Posterior vena cava (tissue), 2 donors: ENCODE measurements at regions not wholly inside any gene's neighbourhood (a gene's known extent, or its start where the extent isn't known, plus 50 kb on each side); places are given as distances from the start of the nearest gene placed in this dataset.
"Not testable (repeated sequence)": the region's sequence is repeated elsewhere in the genome, so short reads cannot be mapped to it uniquely, and the experiment has no call there.

Experiments
- DNase-seq: peaks from one replicate; pipeline ENCODE4 v3.0.0-alpha.2; 2020; ENCODE audit warnings: low spot score
- intact Hi-C, 2 donors: fragments of 100-400 bp; cut with DNase I; formaldehyde crosslinking; loops; one replicate each; pipeline versions ENCODE4 v1.14.1 to v1.14.2; 2022 to 2023
- donor health status: DM: yes; HTN: yes; CAD: no.
- donor health status: DM: yes; HTN: yes; CAD: no.

DNA sequence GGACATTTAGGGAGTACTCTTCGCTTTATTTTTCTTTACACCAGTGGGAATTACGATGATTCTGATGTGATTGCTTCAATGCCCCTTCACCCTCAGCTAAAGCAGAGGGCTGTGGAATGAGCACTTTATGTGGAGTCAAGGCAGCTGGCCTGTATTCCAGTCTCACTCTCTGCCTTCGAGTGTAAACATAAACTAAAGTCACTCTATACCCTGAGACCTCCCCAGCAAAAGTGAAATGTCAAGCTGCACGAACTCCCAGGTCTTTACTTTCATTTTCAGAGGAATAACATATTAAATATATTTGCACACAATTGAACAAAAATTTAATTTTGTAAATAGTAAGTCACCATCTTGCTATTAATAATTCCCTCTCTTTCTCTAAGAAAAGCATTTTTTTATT, 557.1 kb downstream of the DACH1 start:
- no peak for DNase-seq
- intact Hi-C loops, result no loop called here

DNA sequence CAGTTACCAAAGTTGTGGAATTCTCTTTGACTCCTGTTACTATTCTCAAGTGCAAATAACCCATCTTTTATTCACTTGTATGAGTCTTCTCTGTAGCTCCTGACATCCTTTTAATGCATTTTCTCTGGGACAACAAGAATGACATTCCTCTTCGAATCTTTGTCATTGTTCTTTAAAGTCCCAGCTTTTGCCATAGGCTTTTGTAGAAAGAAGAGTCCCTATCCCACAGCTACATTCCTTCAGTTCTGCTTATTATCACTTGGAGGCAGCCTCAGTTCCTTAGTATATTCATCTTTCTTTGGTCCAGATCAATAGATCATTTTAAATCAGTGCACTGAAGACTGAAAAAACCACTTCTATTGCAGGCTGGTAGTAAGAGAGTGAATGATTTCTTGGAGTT, 560.2 kb downstream of the DACH1 start:
- intact Hi-C loops, result no loop called here

DNA sequence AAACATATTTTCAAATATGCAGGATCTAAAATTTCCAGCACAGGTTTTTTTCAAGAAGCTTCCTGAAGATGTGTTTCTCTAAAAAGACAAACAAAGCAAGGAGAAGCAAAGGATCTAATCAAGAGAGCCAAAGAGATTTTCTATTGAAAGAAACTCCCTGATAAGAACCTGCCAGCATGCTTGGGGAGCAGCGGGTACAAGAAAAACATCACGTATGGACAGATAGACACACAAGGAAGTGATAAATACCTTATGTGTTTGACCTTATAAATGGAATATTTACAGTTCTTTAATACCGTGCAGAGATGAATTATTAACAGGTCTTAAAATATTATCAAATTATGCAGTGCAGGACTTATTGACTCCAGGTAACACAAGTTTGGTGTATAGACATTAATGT, 562.1 kb downstream of the DACH1 start:
- intact Hi-C loops, result no loop called here
- DNase-seq, result no peak

More for the DNA sequence above, 560.2 kb downstream of the DACH1 start:
- DNase-seq, result no peak

DNA sequence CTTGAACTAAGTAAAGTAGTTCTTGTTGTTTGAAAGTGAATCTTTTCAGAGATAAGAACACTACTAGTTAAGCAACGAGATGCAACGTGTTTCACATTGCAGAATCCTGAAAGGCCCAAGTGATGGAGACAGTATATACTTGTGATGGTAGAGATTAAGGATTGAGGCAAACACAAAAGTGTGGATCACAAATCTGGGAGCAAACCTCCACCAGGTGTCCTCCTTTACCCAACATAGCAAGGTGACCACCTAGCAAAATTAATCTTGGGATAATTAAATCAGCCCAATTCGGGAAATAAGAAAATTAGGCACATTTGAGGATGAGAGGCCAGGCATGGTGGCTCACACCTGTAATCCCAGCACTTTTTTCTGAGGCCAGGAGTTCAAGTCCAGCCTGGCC, 563.9 kb downstream of the DACH1 start:
- no peak for DNase-seq
- intact Hi-C loops, result no loop called here

DNA sequence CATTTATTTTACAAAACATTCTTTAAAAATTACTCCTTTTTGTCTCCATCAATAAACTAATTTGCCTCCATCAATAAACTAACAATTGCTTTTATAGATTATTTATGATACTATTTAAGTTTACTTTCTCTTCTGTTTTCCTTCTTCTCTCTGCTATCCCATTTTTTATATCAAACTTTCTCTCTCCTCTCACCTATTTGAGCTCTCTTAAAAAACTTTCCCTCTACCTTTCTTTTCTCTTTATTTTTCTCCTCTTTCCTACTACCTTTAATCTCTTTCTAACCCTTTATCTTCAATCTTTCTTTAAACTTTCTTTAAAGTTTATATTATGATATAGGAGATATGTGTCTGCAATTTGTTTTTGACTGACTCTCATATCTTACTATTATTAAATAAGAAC, 566.4 kb downstream of the DACH1 start:
- intact Hi-C loops, result no loop called here
- DNase-seq, result no peak

DNA sequence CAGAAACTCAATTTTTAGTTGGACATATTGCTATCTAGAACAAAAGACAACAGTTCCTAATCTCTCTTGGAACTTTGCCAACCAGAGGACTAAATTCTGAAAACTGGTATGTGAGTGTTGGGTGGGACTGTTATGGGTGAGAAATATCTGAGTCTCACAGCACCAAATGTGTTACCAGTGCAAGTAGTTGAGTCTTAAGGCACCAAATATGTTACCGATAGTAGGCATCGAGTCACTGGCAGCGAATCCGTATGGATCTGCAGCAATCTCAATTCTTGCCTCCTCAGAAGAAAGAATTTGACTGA, 575.2 kb downstream of the DACH1 start:
- intact Hi-C loops, result no loop called here
- DNase-seq, result no peak

DNA sequence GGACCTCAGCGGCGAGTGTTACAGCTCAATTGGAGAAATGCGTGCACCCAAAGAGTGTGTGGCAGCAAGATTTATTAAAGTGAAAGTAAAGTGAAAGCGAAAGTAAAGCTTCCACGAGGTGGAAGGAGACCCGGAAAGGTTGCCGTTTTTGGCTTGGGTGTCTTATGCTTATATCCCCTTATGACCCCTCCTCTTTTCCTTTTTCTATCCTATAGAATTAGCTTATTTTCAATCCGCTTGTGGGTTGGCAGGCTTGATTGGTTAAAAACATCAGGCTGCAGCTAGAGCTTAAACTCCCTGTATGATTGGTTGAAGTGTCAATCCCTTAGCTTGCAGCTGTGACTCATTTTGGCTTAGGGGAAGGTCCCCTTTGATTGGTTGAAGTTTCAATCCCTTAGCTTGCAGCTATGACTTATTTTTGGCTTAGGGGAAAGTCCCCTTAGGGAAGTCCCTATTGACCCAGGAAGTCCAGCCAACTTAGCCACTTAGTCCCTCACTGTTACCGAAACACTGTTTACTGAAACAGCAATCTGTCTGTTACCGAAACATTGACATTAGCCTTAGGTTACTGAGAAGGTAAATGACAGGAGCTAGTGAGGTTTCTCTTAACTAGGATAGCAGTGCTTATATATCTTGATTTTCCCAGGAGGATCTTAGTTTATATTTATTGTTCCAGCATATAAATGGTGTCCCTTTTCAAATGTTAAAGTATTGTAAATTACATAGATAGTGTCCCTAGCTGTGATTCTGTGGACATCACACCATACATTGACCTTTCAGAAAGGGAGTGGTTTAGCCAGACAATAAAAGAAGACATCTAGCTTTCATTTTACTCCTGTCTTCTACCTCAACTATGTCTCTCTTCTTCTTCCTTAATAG, 575.8 kb downstream of the DACH1 start:
- no peak for DNase-seq
- intact Hi-C loops, result no loop called here

DNA sequence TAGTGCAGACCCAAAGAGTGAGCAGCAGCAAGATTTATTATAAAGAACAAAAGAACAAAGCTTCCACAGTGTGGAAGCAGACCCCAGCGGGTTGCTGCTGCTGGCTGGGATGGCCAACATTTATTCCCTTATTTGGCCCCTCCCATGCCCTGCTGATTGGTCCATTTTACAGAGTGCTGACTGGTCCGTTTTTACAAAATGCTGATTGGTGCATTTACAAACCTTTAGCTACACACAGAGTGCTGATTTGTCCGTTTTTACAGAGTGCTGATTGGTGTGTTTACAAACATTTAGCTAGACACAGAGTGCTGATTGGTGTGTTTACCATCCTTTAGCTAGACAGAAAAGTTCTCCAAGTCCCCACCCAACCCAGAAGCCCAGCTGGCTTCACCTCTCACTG, 577.0 kb downstream of the DACH1 start:
- intact Hi-C loops, result not testable (repeated sequence)

DNA sequence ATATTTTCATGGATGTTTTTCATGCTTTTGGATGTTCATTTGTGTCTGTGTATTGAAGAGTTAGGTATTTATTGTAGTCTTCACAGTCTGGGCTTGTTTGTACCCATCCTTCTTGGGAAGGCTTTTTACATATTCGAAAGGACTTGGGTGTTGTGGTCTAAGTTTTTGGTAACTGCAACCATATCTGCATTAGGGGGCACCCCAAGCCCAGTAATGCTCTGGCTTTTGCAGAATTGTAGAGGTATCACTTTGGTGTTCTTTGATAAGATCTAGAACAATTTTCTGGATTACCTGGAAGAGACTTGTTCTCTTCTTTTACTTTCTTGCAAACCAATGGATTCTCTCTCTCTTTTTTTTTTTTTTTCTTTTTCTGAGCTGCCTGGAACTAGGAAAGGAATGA, 581.3 kb downstream of the DACH1 start:
- intact Hi-C loops, result no loop called here
- no peak for DNase-seq

More for the DNA sequence above, 577.0 kb downstream of the DACH1 start:
- not testable (repeated sequence) for DNase-seq

DNA sequence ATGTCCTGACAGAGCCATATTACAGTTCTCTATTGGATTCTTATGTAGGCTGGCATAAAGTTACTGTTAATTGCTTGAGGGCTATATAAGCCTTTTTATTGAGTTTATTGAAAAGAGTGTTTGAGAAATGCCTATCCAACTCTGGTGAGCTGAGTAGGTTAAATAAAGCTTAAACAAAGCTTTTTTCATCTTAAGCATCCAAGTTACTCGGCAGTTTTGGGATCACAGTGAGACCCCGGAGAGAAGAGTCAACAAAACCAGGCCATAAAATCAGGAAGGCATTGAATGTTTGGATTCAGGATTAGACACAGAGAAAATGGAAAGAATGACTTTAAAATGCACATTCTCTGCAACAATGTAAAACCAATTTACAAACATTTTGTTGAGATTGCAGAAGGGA, 588.5 kb downstream of the DACH1 start:
- intact Hi-C loops, result no loop called here
- DNase-seq, result no peak

DNA sequence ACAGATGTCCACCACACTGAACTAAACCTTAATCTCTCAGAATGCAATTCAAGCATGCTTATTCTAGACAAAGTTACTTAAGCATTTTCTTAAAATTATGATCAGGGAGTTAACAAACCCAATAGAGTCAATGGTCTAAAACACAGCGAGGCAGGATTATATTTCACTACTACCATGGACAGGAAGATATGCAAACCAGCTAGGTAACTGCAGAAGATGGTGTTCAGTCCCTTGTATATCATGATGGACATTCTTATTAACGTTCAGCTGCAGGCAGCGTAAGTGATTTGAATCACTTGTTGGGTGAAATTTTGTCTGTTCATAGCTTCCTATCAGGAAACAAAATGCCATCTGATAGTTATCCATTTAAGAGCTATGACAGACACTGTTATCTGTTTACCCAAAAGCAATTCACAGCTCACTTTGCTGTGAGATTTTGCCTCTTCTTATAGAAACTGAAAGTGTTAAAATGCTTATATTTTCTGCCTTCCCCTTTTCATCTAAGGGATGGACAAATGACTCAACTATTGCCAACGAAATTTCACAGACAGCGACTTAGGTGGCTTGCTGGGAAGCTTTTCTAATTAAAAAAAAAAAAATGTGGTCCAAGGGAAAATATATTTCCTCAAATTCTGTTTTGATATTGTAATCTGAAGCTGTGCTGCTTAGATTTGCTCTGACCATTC, 591.9 kb downstream of the DACH1 start:
- intact Hi-C loops, result no loop called here
- DNase-seq, result no peak

DNA sequence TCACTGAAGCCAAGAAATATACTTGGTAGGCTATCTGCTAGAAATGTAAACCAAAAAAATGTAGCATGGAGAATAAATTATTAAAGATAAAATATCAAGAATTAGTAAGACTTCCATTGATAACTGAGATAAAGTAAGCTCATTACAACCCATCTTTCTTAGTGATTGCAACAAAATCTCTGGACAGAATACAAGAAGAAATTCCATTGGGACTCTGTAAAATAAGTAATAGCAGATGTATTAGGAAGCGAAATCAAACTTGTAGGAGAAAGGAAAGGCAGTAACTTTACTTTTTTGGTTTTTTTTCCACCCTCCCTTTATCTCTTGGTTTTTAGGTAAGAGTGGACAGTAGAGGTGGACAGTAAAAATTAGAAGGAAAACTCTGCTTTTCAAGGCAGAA, 605.7 kb downstream of the DACH1 start:
- intact Hi-C loops, result no loop called here
- DNase-seq, result no peak

DNA sequence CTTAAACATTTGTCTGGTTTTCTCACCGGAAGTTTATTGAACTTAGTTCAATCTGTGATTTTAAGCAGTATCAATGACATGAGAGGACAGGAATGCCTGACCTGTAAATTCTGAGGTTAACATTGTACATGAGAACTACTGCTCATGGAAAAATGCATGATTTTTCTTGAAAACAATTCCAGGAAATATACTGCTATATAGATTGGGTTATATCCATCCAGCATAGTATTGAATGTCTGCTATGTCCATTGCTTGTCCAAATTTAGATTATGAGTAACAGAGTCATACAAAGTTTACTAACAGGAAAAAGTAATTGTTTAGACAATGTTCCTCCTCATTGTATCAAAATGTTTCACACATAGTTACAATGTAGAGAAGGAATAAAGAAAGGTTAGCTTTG, 606.8 kb downstream of the DACH1 start:
- intact Hi-C loops, result no loop called here
- DNase-seq, result no peak

DNA sequence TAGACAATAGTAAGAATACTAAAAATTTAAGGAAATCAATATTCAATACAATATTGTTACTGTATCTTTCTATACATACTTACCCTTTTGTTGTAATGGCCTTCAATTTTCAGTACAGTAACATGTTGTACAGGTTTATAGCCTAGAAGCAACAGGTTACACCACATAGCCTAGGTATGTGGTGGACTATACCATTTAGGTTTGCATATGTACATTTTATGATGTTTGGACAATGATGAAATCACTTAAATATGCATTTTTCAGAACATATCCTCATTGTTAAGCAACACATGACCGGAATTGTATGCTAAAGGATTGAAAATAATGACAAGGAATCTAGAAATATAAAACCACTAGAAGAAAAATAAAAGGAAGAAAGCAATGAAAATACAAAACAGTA, 611.4 kb downstream of the DACH1 start:
- no peak for DNase-seq
- intact Hi-C loops, result no loop called here

DNA sequence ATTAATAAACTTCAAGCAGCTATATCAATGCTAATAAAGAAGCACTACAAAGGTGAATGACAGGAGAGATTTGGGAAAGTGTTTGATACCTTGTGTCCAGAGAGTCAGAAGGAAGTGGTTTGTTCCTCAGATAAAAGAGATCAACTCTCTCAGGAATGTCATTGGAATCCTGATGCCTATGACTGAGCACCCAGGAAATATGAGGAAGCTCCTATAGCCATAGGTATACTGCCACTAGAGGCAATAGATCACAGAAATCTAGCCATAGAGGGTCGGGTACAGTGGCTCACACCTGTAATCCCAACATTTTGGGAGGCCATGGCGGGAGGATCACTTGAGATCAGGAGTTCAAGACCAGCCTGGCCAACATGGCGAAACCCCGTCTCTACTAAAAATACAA, 612.6 kb downstream of the DACH1 start:
- DNase-seq, result no peak
- intact Hi-C loops, result no loop called here

DNA sequence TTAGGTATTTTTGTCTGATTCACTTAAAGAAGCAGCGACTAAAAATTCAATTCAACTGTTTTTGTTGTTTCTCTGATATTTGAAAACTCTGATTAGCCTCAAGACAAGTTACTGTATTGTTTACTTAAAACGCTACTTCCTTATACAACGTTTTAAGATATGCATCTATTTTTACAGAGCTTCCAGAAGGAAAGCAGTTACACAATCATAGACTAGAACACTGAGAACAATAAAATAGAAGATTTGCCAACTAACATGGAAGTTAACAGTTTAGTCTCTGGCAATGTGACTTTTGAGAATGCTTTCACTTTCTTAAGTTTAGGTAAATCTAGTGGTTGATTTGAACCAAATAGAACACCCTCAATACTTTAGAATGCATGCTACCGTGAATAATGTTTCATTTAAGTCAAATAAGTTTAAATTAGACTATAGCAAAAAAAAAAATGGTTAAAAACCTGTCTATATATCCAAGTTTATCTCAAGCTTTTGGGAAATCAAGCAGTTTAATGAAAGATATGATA, 614.8 kb downstream of the DACH1 start:
- DNase-seq, result no peak
- intact Hi-C loops, result no loop called here

DNA sequence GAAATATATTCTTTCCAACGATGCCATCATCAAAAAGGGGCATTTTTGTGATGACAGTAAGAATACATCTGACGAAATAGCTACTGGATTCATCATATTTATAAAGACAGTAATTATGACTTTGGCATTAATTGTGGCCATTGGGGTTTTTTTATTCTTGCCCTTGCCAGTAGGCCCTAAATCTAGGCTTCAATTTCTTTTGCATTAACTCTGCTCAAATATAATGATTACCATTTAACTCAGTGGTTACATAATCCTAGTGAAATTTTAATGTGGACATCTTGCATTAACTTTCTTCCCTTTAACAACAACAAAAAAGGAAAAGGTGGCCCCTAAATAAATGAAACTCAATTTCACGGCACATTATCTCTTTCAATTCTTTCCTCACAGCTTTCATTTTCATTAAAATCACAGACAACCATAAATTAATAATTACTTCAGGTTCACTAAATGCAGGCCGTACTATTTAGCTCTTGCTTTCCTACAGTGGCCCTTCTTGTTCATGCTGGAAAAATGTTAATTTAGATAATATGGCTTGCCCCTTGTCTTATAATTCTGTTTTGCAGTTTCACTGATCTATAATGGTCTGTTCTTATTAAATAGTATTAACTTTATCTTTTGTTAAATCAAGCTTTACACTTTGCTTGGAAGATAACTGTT, 615.6 kb downstream of the DACH1 start:
- DNase-seq, result no peak
- intact Hi-C loops, result no loop called here

DNA sequence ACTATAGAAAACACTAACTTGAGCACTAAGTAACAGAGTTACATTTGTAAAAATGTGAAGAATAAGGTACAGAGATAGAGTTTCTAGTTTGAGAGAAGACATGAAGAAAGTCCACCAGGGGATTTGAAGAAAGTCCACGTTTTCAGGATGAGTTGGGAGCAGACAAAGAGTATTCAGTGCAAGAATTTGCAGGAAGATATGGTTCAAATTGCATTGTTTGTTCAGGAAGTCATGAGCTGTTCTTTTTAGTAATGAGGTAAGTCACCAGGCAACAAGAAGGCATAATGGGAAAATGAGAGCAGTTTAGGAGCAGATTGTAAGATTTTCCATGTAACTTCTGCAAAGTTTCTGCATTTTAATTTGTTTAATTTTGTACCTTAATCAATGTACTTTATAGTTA, 618.0 kb downstream of the DACH1 start:
- DNase-seq, result no peak
- intact Hi-C loops, result no loop called here

DNA sequence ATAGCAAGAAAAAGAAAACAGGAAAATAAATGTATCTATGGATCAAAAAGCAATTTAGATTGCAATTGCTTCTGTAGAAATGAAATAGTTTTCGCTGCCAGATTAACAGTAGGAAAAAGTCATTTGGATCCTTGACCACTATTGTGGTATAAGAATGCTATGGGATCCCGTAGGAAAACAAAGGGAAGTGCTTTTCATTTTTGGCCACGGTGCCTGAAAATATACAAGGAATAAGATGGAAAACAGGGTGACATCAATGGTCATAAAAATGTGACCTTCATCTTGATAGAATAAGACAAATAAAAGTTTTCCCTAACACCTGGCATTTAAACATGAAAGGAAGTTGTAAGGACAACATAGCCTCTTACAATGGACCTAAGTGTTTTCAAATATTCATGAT, 622.8 kb downstream of the DACH1 start:
- intact Hi-C loops, result no loop called here
- no peak for DNase-seq

DNA sequence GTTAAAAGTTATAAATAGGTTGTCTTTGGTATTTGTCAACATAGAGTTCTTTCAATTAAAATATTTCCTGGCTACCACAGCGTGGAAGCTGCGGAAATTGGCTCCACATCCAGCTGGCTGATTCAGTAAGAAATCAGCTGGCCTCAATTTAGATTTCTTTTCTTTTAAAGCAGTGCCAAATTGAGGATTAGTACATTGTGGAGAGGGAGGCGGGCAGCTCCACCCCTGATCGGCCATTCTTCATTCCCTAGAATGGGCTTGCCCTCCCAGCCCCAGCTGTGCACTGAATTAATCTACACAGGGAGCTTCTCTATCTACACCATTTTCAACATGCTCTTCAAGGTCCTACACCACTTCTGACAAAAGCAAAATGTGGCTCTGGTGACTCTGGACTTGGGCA, 624.8 kb downstream of the DACH1 start:
- DNase-seq, result no peak
- intact Hi-C loops, result no loop called here

DNA sequence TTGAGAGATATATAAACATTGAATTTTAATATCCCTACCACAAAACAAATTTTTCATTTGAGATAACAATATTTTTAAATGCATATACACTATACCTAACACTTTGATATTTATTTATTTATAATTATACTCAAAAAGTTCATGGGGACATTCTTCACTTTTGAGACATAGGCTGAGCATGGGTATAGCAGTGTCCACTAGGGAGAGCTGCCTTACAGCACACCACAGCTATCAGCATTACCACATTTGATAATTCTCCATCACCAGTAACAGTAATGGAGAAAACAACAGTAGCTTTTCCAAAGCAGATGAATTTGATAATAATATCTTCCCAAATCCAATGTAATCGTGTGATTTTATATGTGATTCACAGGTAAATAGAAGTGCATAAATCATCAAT, 626.1 kb downstream of the DACH1 start:
- no peak for DNase-seq
- intact Hi-C loops, result no loop called here
